ENCODE measurements at regions not wholly inside any gene's neighbourhood (a gene's known extent, or its start where the extent isn't known, plus 50 kb on each side); places are given as distances from the start of the nearest gene placed in this dataset.

DNA sequence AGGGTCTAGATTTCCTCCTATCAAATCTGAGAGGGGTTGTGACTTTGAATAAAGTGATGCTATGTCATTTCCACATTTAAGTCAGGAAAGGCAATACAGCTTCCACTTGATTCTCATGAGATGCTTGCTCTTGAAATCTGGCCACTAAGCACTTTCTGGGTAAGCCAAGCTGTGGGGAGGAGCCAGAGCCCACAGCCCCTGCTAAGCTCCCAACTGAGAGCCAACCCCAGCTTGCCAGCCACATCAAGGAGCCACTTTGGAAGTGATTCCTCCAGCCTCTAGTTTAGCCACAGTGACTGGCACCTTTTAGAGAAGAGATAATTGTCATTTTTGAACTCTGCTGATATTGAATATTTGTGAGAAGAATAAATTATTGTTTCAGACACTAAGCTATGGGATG lies 1441.5 kb upstream of the IGFBP7 start:
- no peak for DNase-seq

DNA sequence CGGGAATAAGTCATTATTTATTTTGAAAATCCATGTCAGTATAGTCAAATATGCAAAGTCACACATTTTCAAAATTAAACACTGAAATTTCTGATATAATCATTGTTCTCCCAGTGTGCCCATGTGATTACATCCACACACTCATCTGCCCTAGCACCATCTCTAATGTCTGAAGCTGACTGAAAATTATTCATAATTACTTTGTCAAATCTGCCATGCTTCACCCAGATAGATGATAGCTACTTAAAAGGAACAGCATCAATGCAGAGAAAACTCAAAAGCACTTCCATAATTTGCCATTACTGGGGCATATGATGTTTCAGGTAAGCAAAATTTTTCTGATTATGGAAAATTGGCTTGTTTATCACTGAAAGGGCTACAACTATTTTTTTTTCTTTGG lies 1433.3 kb upstream of the IGFBP7 start:
- no peak for DNase-seq

DNA sequence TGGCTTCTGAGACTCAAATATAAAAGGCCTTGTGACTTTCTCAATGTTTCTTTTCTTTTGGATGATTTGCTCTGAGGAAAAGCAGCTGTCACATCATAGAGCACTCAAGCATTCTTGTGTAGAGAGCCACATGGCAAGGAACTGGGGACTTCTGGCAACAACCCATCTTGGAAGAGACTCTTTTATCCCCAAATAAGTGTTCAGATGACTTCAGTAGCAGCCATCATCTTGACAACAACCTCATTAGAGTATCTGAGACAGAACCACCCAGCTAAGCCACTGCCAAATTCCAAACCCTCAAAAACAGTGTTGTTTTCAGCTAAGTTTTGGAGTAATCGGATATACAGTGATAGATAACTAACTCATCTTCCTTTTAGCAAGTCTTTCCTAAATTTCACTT lies 1431.7 kb upstream of the IGFBP7 start:
- DNase-seq: no peak

DNA sequence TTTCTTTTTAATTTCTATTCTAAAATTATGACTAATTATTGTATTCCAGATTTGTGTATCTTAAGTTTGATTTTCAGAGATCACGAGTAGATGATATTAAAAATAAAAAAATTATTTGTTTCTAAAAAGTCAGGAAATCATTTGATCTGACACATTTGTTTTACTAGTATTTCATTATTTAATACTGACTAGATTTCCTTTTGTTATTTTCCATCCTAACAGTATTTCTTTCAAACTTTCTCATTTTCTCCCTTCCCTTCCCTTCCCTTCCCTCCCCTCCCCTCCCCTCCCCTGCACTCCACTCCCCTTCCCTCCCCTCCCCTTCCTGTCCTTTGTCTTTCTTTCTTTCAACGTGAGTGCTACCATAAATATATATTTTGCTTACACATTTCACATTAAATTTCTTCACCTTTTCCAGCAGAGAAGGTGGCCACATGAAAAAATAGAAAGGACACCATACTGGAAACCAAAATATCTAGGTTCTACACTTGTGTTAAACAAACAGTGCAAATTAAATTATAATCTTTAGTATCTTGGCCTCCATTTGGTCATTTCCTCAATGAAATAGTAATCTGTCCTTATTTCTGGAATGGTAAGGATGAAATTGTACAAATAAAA lies 1412.7 kb upstream of the IGFBP7 start:
- DNase-seq: no peak

DNA sequence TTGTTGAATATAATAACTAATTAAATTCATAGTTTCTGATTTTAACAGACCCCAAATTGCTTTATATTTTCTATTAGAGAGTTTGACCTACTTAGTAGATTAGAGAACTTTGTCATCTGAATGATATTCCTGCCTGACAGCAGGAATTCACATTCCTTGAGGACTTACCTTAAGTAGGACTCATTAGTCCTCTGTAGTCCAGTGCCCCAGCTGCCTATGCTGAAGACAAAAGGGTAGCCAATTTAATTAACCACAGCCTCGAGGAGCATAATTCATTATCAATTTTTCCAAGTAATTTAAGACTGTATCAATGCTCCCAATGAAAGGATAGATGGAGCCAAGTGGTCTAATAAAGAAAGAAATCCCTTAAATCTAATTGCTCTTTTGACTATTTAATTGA lies 1405.0 kb upstream of the IGFBP7 start:
- DNase-seq: no peak

DNA sequence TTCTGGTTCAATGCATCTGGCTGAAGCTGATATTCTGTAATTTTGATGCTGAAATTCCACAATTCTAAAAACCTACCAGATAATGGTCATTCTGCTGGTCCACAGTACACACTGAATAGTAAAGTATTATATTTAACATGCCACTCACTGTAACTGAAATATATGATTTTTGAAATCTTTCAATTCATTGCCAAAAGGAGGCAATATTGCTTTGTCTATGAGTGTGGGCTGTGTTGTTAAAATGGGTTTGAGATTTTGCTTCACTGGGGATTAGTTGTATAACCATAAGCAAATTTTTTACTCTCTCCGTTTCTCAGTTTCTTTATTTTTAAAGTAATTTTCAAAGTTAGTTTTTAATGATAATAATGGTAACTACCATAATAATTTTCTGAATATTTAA lies 1404.1 kb upstream of the IGFBP7 start:
- no peak for DNase-seq

DNA sequence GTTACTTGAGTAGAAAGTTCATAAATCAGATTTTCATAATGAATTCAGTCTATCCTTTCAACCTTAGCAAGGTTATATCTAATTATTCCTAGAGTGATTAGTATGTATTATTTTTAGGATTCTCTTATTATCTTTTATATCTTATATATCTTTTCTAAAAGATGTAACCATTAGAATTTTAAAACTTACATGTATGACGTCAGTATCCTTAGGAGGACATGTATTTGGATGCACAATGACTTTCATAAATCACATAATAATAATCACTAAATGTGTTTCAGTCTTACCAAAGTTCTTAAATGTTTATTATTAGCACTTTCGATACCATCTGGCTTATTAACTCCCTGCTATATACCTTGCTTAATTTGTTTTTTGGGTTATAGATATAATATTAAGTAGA lies 1400.5 kb upstream of the IGFBP7 start:
- DNase-seq: no peak

DNA sequence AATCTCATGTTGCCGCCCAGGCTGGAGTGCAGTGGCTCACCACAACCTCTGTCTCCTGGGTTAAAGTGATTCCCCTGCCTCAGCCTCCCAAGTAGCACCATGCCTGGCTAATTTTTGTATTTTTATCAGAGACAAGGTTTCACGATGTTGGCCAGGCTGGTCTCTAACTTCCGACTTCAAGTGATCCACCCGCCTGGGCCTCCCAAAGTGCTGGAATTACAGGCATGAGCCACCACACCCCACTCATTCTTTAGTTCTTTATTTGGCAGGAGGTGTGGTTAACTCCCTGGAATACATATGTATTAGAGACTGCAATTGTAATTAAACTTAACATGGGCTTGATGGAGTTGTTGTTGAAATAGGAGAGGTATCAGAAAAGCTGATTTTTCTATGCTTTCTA lies 1396.9 kb upstream of the IGFBP7 start:
- DNase-seq: no peak

DNA sequence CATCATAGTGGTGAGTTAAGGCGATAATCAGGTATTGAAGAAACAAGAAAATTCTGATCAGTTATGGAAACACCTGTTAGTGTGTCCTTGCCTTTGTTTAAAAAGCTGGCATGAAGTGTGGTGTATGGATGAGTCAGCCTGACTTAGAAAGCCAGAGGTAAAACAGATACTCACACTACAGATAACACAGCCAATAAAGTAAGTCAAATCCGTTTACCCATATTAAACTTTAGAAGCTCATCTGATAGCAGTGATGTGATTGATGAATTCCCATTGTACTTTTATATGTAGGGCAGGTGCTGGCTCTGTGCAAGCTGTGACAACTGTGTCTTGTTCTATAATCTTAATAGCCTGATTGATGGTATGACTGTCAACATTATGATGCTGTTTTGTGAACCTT lies 1392.7 kb upstream of the IGFBP7 start:
- DNase-seq: no peak

DNA sequence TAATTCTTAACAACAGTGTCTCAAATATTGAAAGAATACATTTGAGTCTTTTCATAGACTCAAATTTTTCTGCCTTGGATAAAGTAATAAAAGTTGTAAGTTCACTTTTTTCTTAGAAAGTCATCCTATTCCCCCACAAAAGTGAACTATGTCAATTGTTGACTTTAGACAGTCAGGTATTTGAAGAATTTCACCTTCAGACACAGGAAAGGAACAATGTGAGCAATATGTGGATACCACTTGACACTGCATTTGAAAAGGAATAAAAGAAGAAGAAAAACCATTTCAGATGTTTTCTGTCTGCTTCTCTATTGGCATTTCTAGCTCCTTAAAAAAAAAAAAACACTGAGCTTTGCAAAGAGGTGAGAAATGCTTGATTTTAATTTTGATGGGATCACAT lies 1389.0 kb upstream of the IGFBP7 start:
- no peak for DNase-seq

DNA sequence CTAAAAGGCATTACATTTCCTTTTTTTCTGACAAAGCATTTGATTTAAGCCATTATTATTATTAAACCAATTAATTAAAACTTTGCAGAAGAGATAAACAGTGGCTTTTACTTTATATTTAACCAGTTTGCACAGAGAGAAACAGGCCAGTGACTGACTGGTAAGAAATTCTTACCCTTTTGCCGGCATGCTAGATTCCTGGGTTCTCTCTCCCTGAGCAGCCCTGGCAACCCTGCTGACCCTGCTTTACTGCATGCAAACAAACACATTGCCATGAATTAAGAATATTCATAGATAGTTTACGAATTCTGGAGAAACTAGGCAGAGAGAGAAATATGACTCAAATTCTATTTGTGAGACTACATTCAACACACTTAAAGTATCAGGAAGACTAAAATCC lies 1381.4 kb upstream of the IGFBP7 start:
- DNase-seq: no peak

DNA sequence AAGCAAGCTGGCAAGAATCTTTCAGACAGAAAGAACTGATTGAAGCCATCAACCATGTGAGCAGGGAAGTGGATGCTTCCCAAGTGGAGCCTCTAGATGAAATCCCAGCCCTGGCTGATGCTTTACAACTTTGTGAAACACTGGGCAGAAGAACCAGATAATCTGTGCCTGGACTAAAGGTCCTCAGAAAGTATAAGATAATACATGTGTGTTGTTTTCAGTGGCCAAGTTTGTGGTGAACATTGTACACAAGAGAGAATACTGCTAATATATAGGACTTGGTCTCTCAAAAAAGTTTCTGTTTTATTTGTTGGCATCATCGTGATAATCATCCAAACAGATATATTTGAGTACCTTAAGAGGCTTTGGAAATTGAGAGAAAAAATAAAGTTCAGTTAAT lies 1367.8 kb upstream of the IGFBP7 start:
- no peak for DNase-seq

DNA sequence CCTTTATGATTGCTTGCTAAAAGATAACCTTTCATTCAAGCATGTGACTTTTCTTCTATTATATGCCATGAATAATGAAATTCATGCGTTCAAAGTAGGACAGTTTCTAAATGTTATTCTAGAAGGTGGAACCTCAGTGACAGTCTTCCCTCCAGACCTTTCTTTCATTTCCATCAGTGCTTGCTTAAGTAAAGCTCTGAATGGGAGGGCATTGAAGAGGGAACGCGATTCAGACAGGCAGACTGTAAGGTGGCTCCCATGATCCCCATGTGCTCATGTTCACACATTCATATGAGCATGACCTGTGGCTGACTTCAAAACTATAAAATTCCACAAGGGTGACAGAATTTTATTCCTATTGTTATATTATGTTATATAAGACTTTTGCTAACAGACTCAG lies 1367.3 kb upstream of the IGFBP7 start:
- no peak for DNase-seq

DNA sequence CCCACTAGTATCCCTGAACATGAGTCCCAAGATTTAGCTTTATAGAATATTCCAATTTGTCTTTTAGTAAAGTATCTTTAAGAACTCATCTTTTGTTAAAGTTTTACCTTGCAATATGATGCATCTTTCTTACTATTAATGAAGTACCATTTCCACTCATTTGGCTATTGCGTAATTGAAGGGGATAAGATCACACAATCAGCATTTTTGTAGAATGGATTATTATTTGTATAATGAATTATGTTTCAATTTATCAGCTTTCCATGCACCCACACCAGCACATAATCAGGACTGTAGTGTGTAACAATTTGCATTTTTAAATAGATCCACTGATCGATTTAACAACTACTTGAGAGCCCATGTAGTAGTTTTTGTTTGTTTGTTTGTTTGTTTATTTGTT lies 1364.9 kb upstream of the IGFBP7 start:
- DNase-seq: no peak

DNA sequence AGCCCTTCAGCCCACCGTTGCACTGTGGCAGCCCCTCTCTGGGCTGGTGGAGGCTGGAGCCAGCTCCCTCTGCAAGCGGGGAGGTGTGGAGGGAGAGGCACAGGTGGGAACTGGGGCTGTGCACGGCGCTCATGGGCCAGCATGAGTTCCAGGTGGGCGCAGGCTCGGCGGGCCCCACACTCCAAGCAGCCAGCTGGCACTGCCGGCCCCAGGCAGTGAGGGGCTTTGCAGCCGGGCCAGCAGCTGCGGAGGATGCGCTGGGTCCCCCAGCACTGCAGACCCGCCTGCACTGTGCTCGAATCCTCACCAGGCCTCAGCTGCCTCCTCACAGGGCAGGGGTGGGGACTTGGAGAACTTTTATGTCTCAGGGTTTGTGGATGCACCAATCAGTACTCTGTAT lies 1354.8 kb upstream of the IGFBP7 start:
- DNase-seq: no peak

DNA sequence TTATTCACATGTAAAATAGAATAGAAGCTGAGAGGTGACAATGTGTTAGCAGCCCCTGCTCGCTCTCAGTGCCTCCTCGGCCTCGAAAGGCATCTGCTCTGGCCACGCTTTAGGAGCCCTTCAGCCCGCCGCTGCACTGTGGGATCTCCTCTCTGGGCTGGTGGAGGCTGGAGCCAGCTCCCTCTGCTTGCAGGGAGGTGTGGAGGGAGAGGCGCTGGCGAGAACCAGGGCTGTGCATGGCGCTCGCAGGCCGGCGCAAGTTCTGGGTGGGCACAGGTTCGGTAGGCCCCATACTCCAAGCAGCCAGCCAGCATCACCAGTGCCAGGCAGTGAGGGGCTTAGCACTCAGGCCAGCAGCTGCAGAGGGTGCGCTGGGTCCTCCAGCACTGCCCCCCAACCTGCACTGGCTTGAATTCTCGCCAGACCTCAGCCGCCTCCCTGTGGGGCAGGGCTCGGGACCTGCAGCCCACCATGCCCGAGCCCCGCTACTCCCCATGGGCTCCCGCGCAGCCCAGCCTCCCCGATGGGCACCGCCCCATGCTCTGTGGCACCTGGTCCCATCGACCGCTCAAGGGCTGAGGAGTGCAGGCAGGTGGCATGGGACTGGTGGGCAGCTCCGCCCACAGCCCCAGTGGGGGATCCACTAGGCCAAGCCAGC lies 1346.7 kb upstream of the IGFBP7 start:
- no peak for DNase-seq

DNA sequence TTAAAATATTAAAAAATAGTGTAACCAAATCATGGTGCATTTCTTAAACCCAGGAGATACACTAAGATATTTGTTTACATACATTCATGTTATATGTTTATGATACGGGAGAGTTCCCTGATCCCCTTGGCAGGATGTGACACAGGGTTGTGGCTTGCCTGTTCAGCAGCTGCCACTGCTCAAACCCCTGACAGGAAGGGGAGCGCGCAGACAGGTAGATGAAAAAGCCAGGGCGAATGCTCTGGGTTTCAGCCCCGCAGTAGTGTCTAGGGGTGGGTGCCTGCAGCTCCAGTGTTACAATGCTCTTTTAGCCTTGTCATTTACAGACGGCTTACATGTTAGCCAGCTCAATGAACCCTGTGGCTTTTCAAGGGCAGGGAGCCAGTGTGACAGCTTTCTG lies 1343.8 kb upstream of the IGFBP7 start:
- DNase-seq: no peak

DNA sequence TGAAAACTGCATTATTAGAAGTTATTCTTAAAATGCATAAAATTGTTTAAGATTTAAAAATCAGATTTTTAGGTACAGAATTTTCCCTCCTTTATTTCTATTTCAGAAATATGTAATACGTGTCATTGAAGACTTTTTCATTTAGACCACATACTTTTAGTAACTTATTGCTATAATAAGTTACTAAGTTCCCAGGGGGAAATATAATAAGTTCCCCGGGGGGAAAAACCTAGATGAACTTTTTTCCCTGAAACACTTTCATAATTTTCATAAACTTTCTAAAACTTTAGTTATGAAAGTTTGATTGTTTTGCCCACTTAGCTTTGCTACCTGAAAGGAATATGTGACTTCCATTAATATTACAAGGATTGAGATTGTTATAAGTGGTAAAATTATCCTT lies 1341.5 kb upstream of the IGFBP7 start:
- no peak for DNase-seq

DNA sequence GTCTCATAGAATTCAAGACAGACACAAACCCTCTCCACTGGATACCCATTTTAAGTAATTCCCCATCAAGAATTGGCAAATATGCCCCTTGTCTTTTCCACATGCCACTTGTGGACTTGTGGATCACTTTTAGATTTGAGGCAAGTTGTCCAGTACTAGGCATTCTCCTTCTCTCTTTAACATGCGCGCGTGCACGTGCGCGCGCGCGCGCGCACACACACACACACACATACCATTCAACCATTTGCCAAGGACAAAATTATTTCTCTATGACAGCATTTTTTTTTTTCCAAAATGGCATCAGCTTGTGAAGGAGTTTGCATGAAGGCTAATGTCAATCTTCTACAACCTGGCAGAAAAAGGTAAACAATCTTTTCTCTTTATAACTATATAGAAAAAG lies 1325.7 kb upstream of the IGFBP7 start:
- DNase-seq: no peak

DNA sequence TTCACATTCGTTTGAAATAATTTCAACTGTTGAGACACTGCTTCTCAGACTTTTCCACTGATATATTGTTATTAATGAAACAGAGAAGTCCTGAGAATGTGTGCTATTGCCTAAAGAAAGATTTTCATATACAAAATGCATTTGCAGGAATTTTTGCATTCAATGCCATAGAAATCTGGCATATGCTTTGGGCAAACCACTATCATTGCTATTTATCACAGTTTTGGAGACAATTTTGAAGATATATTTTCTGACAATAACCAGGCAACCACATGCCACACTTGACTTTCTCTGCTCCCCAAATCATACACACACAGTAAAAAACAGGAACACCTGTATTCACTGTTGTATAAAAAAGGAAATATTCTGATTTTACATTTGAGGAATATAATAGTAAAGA lies 1303.7 kb upstream of the IGFBP7 start:
- DNase-seq: no peak

DNA sequence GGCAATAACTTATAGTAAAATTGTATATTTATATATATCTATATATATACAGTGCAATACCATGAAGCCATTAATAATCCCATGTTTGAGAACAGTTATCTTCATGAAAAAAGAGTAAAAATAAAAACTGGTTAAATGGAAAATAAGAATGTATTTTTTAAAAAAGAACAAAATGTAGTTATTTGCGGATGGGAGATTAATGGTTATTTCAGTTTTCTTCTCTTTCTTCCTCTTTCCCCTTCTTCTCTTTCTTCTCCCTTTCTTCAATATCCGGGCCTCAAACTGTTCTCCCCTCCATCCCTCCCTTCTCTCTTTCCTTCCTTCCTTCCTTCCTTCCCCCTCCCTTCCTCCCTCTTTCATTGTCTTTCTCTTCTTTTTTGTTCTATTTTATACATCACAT lies 1301.7 kb upstream of the IGFBP7 start:
- no peak for DNase-seq

DNA sequence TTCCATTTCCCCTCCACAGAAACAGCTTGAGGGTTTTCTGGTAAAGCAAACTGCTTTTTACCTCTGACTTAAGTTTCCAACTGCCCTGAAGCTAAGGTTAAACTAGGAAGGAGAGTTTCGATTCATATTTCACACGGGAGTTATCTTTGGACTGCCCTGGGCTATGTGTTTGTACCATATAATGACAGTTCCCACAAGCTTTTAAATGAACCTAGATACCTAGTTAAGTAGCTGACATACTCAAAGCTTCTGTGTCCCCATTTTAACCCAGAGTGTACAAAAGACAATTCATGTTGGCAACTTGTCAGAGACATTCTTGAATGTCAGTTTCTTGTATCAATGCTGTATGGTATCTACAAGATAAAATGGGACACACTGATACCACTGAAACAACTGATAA lies 1296.6 kb upstream of the IGFBP7 start:
- no peak for DNase-seq

DNA sequence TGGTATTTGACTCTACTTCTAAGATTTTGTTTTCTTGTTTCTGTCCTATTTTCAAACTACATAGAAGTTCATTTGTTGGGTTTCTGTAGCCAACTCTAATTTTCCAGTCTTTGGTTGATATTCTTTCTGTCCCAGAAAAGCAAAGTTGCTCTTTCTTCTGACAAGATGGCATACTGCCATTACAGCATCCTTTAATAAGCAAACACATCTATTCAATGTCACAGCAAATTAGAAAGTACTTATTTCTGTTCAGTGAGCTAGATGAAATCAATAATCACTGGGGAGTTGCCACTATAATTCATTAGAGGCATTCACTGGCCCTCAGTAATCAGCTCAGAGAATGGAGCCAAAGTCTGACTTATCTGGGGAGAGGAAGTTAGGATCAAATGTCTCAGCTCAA lies 1258.0 kb upstream of the IGFBP7 start:
- no peak for DNase-seq

DNA sequence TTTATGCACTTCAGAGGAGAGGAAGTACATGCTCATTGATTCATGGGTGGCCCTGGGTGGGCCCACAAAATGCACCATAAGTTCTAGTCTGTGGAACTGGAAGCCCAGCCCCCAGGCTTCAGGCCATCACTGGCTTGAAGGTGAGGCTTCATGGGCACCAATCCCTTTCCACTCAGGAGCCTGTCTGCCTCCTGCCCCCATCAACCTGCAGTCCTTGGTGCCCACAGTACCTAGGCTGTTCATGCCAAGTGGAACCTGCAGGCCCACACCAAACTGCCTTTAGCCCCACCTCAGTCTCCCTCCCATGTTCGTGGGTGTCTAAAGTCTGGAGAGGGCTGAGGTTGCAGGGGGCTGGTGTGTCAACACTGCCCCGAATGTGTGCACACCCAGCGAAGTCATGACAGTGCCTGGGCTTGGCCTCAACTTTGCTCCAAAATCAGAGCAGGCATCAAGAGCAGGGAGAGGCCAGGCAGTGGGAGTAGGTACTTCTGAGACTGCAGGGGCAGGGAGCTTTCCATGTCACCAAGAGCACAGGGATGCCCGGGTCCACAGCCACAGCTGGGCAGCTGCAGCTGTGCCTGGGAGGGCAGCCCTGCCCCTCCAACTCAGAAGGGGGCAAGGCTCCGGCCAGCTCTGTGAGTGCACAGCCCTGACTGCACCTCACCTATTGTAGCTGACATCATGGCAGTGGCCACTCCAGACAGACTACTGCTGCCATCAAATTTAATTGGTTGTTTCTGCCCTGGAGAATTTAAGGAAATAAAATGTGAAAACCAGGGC lies 1250.4 kb upstream of the IGFBP7 start:
- no peak for DNase-seq

DNA sequence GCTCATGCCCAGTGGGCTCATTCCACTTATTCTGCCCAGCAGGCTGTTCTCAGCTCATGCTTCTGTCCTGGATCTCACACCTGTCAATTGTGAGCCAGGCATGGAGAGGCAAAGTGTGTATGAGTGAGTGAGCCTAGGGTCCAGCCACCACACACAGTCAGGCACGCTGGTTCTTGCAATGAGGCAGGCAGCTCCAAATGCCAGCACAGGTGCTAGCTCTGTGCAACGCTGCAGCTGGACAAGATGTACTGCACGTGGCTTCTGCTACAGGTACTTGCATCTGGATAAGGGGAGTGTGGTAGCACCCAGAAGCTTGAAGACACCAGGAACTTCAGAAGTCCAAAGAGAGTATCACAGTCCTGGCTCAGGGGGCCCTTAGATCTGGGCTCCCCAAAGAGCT lies 1249.4 kb upstream of the IGFBP7 start:
- DNase-seq: no peak

All from NCI-H526 (cell line).